K562 (cell line): ENCODE measurements at regions not wholly inside any gene's neighbourhood (a gene's known extent, or its start where the extent isn't known, plus 50 kb on each side); places are given as distances from the start of the nearest gene placed in this dataset.

Source experiments
- ATAC-seq: fragments of 200-7000 bp; cut with Tn5 transposase; 3 replicates; pipeline ENCODE4 v1.9.1; 2020; ENCODE audit warnings: moderate library complexity
- BruUV-seq: library from RNA; stranded (reverse); fragments of 400-500 nt; replicated peaks from 2 replicates; lab custom pipeline; 2021; lab: Mats Ljungman, UMichigan
- CTCF ChIA-PET: fragments of 300-600 bp; formaldehyde crosslinking; extraction: SDS; loops from one replicate; lab custom pipeline; 2021; ENCODE audit warnings: low intra/inter-chr PET ratio; lab: Yijun Ruan, JAX
- POLR2A ChIA-PET: fragments of 300-600, 350-650 bp; sonication (Branson Sonifier 250); formaldehyde crosslinking; extraction: SDS; loops from one replicate; lab custom pipeline; 2021; ENCODE audit warnings: antibody characterized with exemption, inconsistent platforms; lab: Yijun Ruan, JAX
- DNase-seq, 4 experiments: peaks; one replicate each; pipeline versions ENCODE4 v3.0.0 to v3.0.0-alpha.2; 2011 to 2018; ENCODE audit warnings: low spot score in 3 of 4, mixed read lengths in 3 of 4; ENCODE audit errors: extremely low read depth in 1 of 4
- FAIRE-seq: peaks from 2 replicates; lab custom pipeline; 2011; peaks lifted over from hg19 to GRCh38; lab: Jason Lieb, UNC
- H2AFZ ChIP-seq: 2 replicates; pipeline ENCODE4 v1.6.0; 2011; ENCODE audit warnings: low read depth, low read length, control low read depth, inconsistent platforms
- H3K27ac ChIP-seq: fragments of 200-600 bp; 3 replicates; pipeline ENCODE4 v1.8.0; 2011; ENCODE audit warnings: low read depth, mild to moderate bottlenecking, control low read depth, inconsistent platforms, low read length, moderate library complexity, mixed read lengths; ENCODE audit errors: extremely low read depth
- H3K27me3 ChIP-seq, 2 experiments: fragments of 300-600 bp in 1 of 2; 2 replicates in 1 of 2; 3 replicates in 1 of 2; pipeline versions ENCODE4 v1.6.0 to v1.8.0; 2011; ENCODE audit warnings: inconsistent platforms in 2 of 2, low read length in 2 of 2, mild to moderate bottlenecking in 1 of 2, mixed read lengths in 1 of 2, moderate library complexity in 1 of 2; ENCODE audit not compliant: control insufficient read depth in 2 of 2, insufficient read depth in 2 of 2
- H3K36me3 ChIP-seq: fragments of 300-600 bp; 3 replicates; pipeline ENCODE4 v1.8.0; 2011; ENCODE audit warnings: mild to moderate bottlenecking, low read length, inconsistent platforms; ENCODE audit not compliant: control insufficient read depth, insufficient read depth
- H3K4me1 ChIP-seq, 2 experiments: fragments of 200-600 bp in 1 of 2; replicated peaks in 1 of 2; 2 replicates in 1 of 2; 3 replicates in 1 of 2; pipeline versions ENCODE4 v1.5.1 to v1.8.0; 2011; ENCODE audit warnings: inconsistent platforms in 2 of 2, low read length in 2 of 2, mild to moderate bottlenecking in 1 of 2, mixed read lengths in 1 of 2, moderate library complexity in 1 of 2; ENCODE audit not compliant: control insufficient read depth in 2 of 2, insufficient read depth in 2 of 2
- H3K4me2 ChIP-seq: 2 replicates; pipeline ENCODE4 v1.6.1; 2011; ENCODE audit warnings: low read length, control low read depth, inconsistent platforms, mixed read lengths; ENCODE audit not compliant: insufficient read depth
- H3K4me3 ChIP-seq: fragments of 200-600 bp; sonication (generic), shearing (Covaris generic); 2 replicates; pipeline ENCODE4 v1.5.1; 2016; ENCODE audit warnings: control low read depth, inconsistent platforms
- H3K79me2 ChIP-seq: fragments of 200-600 bp; 3 replicates; pipeline ENCODE4 v1.8.0; 2011; ENCODE audit warnings: low read length, inconsistent platforms; ENCODE audit not compliant: control insufficient read depth, insufficient read depth
- H3K9ac ChIP-seq, 2 experiments: 2 replicates each; pipeline versions ENCODE4 v1.6.0 to v1.6.1; 2011; ENCODE audit warnings: low read depth in 2 of 2, low read length in 2 of 2, control low read depth in 1 of 2, inconsistent platforms in 1 of 2, mild to moderate bottlenecking in 1 of 2, mixed read lengths in 1 of 2; ENCODE audit not compliant: insufficient read depth in 1 of 2
- H3K9me1 ChIP-seq: one replicate; pipeline ENCODE4 v1.6.0; 2011; ENCODE audit warnings: inconsistent platforms, mild to moderate bottlenecking, low read length, moderate library complexity; ENCODE audit not compliant: control insufficient read depth, insufficient read depth
- H3K9me3 ChIP-seq: replicated peaks from 2 replicates; pipeline ENCODE4 v1.5.1; 2011; ENCODE audit warnings: low read depth, low read length, inconsistent platforms; ENCODE audit not compliant: control insufficient read depth, insufficient read depth
- H4K20me1 ChIP-seq: replicated peaks from 2 replicates; pipeline ENCODE4 v1.6.1; 2011; ENCODE audit warnings: low read length, inconsistent platforms, mixed read lengths; ENCODE audit not compliant: control insufficient read depth, insufficient read depth
- MLLT1 ChIP-seq, 2 experiments: fragments of 450-650 bp; IDR thresholded peaks; 2 replicates each; pipeline ENCODE4 v1.6.1; 2016
- NR4A1 ChIP-seq, 2 experiments: fragments of 250-450 bp in 1 of 2; fragments of 450-650 bp in 1 of 2; sonication (Bioruptor Pico) in 1 of 2; IDR thresholded peaks; 2 replicates each; pipeline versions ENCODE4 v1.4.0 to v1.6.1; 2016 to 2020; ENCODE audit warnings: mild to moderate bottlenecking in 2 of 2, missing compliant biosample characterization in 1 of 2, missing genetic modification characterization in 1 of 2, moderate library complexity in 1 of 2
- RNF2 ChIP-seq: sonication (generic); IDR thresholded peaks from 2 replicates; pipeline ENCODE4 v1.6.1; 2016
- SIX5 ChIP-seq, 2 experiments: IDR thresholded peaks; 2 replicates each; pipeline ENCODE4 v1.6.1; 2011; ENCODE audit warnings: low read length in 2 of 2, borderline replicate concordance in 1 of 2, low read depth in 1 of 2, mild to moderate bottlenecking in 1 of 2, moderate library complexity in 1 of 2; ENCODE audit not compliant: insufficient read depth in 1 of 2
- TEAD4 ChIP-seq, 2 experiments: sonication (generic) in 1 of 2; formaldehyde crosslinking in 1 of 2; IDR thresholded peaks; 2 replicates each; pipeline versions ENCODE4 v1.6.1 to v1.8.0; 2012 to 2022; ENCODE audit warnings: borderline replicate concordance in 1 of 2, inconsistent platforms in 1 of 2, low read length in 1 of 2, mild to moderate bottlenecking in 1 of 2, missing genetic modification reagents in 1 of 2
- THRAP3 ChIP-seq: fragments of 450-650 bp; IDR thresholded peaks from 2 replicates; pipeline ENCODE4 v1.6.1; 2016; ENCODE audit warnings: mild to moderate bottlenecking, inconsistent platforms, borderline replicate concordance
- TRIM25 ChIP-seq: fragments of 450-650 bp; IDR thresholded peaks from 2 replicates; pipeline ENCODE4 v1.7.0; 2016; ENCODE audit warnings: borderline replicate concordance
- ZBTB34 ChIP-seq: fragments of 250-450 bp; sonication (Bioruptor Pico); IDR thresholded peaks from 2 replicates; pipeline ENCODE4 v1.8.0; 2021; ENCODE audit warnings: mild to moderate bottlenecking, moderate library complexity
- ZKSCAN3 ChIP-seq: fragments of 250-450 bp; sonication (Bioruptor Pico); IDR thresholded peaks from 2 replicates; pipeline ENCODE4 v1.4.0; 2020
- ZNF212 ChIP-seq: fragments of 450-650 bp; formaldehyde crosslinking; IDR thresholded peaks from 2 replicates; pipeline ENCODE4 v1.4.0; 2020; ENCODE audit warnings: mild to moderate bottlenecking
- ZNF431 ChIP-seq: sonication (generic); formaldehyde crosslinking; IDR thresholded peaks from 2 replicates; pipeline ENCODE4 v1.8.0; 2022; ENCODE audit warnings: mild to moderate bottlenecking, missing genetic modification reagents
- WGBS: fragments of 100-300 bp; shearing (Covaris generic); methylation state at CpG from one replicate; pipeline ENCODE4 v1.1.6; 2016; ENCODE audit warnings: low coverage, mixed read lengths; ENCODE audit not compliant: insufficient coverage; ENCODE audit errors: missing lambda C conversion rate; 5-methylcytosine and 5-hydroxymethylcytosine counted together
- in situ Hi-C: fragments of 300-500 bp; cut with MboI; formaldehyde crosslinking; loops from 4 replicates; pipeline ENCODE4 v1.15.0; 2018; ENCODE audit warnings: inconsistent platforms, mixed read lengths
- intact Hi-C: fragments of 100-400 bp; cut with micrococcal nuclease; formaldehyde crosslinking; loops from 2 replicates; pipeline ENCODE4 v1.14.2; 2022

GRCh38 chr2:238573916-238574315 is 147.2 kb downstream of the ASB1 start:
- intact Hi-C loops = no loop called here
- Histone ChIP-seq H3K9me3 (no peaks in the 10 kb centered on the region), H3K4me1 (no peaks in the 10 kb centered on the region), H3K36me3 (no peaks in the 10 kb centered on the region), H3K27ac (no peak overlapping the region), H3K79me2 (no peaks in the 10 kb centered on the region), H3K4me3 (no peak overlapping the region), H3K4me2 (no peak overlapping the region), H3K27me3 (peaks cover 5 to 51% of the 10 kb centered on the region in 2 experiments), H4K20me1 (no peaks in the 10 kb centered on the region), H3K9ac (no peak overlapping the region), H2AFZ (no peak overlapping the region), H3K9me1 (peaks cover 2% of the 10 kb centered on the region)
- no TSS peak for BruUV-seq
- 1% methylated on average over 11 of the region's 12 CpGs for WGBS
- DNase-seq = no peak
- POLR2A ChIA-PET = no interaction called here
- in situ Hi-C loops = no loop called here
- no peak for FAIRE-seq
- no peak for ATAC-seq
- CTCF ChIA-PET = no interaction called here
- no peak for TF ChIP-seq TRIM25
- TF ChIP-seq RNF2 = no peak
- TF ChIP-seq TEAD4 (IDR thresholded peaks at IDR 0.05; ENCODE audit: low read length) = no peak
- no peak for TF ChIP-seq TEAD4 (CRISPR knock-in tag; IDR thresholded peaks at IDR 0.05; ENCODE audit: borderline replicate concordance)
- TF ChIP-seq ZBTB34 (CRISPR knock-in tag) = no peak
- no peak for TF ChIP-seq ZNF212 (CRISPR knock-in tag)
- TF ChIP-seq MLLT1 (IDR thresholded peaks at IDR 0.05) = no peak
- no peak for TF ChIP-seq ZKSCAN3 (CRISPR knock-in tag)
- no peak for TF ChIP-seq SIX5 (IDR thresholded peaks at IDR 0.05; ENCODE audit: borderline replicate concordance in 1 of 2, insufficient read depth in 1 of 2, low read depth in 1 of 2, low read length in 2 of 2)
- TF ChIP-seq ZNF431 (CRISPR knock-in tag) = no peak
- no peak for TF ChIP-seq THRAP3
- TF ChIP-seq NR4A1 (CRISPR knock-in tag; IDR thresholded peaks at IDR 0.05) = no peak
- TF ChIP-seq NR4A1 (tag; IDR thresholded peaks at IDR 0.05) = no peak
